ENCODE measurements at regions not wholly inside any gene's neighbourhood (a gene's known extent, or its start where the extent isn't known, plus 50 kb on each side); places are given as distances from the start of the nearest gene placed in this dataset.
"Not testable (repeated sequence)": the region's sequence is repeated elsewhere in the genome, so short reads cannot be mapped to it uniquely, and the experiment has no call there.

GRCh38 chr15:92753591-92753990 is 98.0 kb upstream of the FAM174B start:
- no peak for DNase-seq (ENCODE audit: low read depth, low spot score)

DNA sequence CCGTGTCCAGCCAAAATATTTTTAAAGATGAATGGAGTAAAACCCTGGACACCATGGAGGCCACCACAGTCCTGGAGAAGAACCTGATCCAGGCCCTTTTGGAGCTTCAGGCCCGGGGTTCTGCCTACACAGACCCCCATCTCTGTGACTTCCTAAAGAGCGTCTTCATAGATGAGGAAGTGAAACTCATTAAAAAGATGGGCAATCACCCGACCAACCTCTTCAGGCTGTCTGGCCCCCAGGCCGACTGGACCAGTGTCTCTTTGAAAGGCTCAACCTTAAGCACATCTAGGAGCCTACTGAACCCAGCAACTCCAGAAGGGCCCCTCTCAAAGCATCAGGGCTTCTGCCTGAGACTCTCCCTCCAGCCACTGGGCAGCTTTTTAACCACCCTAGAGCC is 107.9 kb upstream of the FAM174B start:
- DNase-seq (ENCODE audit: low read depth, low spot score) = no peak

DNA sequence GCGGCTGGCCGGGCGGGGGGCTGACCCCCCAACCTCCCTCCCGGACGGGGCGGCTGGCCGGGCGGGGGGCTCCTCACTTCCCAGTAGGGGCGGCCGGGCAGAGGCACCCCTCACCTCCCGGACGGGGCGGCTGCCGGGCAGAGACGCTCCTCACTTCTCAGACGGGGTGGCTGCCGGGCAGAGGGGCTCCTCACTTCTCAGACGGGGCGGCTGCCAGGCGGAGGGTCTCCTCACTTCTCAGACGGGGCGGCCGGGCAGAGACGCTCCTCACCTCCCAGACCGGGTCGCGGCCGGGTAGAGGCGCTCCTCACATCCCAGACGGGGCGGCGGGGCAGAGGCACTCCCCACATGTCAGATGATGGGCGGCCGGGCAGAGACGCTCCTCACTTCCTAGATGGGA is 112.6 kb upstream of the FAM174B start:
- DNase-seq (ENCODE audit: low read depth, low spot score) = not testable (repeated sequence)

GRCh38 chr15:92770641-92771040 is 115.1 kb upstream of the FAM174B start:
- DNase-seq (ENCODE audit: low read depth, low spot score) = no peak

DNA sequence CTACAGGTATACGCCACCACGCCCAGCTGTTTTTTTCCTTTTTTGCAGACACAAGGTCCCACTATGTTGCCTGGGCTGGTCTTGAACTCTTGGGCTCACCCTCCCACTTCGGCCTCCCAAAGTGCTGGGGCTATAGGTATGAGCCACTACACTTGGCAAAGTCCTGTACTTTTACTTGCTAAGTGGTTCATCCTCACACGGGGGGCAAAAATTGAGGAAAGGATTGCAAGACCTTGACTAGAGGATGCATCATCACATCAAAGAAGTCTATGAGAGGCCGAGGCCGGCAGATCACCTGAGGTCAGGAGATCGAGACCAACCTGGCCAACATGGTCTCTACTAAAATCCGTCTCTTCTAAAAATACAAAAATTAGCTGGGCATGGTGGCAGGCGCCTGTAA is 116.5 kb upstream of the FAM174B start:
- no peak for DNase-seq (ENCODE audit: low read depth, low spot score)

- DNase-seq (ENCODE audit: low read depth, low spot score) = no peak
These were observed 117.2 kb upstream of the FAM174B start for GRCh38 chr15:92772626-92773244.

DNA sequence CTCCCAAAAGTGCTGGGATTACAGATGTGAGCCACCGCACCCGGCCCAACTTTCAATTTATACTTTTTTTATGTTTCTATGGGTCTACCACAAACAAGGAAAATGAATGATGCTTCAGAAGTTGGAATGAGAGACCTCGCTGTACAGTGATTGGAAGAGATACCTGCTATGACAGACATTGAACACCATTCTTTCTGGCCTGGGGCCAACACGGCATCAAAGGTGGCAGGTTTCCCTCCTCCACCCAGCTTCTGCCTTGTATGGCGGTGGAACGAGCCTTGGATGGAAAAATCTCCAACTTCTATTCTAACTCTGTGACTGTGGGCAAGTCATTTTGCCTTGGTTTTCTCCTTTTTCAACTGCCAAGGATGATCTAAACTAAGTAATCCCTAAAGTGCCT is 117.8 kb upstream of the FAM174B start:
- no peak for DNase-seq (ENCODE audit: low read depth, low spot score)

DNA sequence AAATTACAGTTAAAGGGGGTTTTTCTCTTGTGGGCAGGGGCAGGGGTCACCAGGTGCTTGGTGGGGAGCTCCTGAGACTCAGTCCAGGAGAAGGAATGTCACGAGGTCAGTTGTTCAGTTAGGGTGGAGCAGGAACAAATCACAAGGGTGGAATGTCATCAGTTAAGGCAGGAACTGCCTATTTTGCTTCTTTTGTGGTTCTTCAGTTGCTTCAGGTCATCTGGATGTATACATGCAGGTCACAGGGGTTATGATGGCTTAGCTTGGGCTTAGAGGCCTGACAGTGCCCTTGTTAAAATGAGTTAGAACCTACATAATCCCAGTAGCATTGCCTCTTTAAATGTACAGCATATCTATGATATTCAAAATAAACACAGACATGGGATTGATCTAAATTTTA is 120.2 kb upstream of the CHD2 start:
- DNase-seq (ENCODE audit: low read depth, low spot score) = no peak

DNA sequence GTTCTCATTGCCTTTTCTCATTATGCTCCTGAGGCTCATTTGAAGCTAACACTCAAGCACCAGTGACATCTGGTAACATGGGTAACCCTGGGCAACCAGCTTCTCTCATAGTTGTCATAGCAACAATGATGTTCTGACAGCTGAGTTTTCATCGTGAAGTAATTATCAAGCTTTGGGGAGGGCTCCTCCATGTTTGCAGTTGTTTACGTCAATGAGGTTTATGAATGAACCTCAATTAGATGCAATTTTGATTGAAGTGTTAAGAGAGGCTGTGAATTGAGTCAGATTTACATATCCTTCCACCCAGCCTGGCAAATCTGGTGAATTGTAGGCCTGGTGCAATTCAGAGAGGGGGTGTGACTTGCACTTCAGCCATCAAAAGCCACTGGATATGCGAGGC is 119.3 kb upstream of the CHD2 start:
- DNase-seq (ENCODE audit: low read depth, low spot score) = no peak

DNA sequence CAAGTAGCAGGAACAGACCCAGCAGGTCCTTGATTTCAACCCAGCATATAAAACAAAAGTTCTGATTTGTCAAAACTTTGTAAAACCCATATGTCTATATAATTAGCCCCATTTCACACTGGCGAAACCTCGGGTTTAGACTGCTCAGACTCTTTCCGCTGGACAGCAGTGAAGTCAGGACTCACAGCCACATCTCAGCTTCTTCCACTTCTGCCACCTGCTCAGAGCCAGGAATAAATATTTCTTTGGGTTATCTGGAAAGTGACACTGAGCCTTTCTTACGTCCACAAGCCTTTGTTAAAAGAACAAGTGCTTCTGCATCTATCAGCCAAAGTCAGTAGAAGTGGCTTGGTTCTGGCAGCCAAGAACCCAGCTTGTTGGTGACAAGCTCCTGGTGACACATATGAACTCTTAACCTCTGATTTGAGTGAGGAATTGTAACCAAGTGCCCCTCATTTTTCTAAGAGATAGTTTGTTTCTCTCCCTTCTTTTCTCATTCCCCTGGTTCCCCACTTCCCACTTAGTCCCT is 118.1 kb upstream of the CHD2 start:
- DNase-seq (ENCODE audit: low read depth, low spot score) = no peak

DNA sequence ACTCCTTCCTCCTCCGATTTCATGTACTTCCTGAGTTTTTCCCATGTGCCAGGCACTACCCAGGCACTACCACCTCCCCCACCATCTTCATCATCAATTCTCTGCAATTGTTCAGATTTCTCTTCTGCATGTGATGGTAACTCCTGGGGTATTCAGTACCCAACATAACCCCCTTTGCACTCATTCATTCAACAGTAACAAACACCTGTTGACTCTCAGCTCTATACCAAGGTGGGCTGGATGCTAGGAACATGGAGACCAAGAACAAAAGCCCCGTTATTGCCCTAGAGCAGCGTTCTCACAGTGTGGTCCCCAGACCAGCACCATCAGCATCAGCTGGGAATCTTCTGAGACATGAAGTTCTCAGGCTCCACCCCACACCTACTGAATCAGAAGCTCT is 113.0 kb upstream of the CHD2 start:
- DNase-seq (ENCODE audit: low read depth, low spot score) = no peak

DNA sequence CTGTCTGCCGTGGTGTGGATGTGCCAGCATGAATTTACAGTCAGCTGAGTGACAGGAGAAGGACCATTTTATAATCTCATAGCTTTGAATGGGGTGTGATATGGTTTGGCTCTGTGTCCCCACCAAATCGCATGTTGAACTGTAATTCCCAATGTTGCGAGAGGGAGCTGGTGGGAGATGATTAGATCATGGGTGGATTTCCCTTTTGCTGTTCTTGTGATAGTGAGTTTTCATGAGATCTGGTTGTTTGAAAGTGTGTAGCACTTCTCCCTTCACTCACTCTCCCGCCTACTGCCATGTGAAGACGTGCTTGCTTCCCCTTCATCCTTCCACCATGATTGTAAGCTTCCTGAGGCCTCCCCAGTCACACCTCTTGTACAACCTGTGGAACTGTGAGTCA is 111.9 kb upstream of the CHD2 start:
- DNase-seq (ENCODE audit: low read depth, low spot score) = no peak

DNA sequence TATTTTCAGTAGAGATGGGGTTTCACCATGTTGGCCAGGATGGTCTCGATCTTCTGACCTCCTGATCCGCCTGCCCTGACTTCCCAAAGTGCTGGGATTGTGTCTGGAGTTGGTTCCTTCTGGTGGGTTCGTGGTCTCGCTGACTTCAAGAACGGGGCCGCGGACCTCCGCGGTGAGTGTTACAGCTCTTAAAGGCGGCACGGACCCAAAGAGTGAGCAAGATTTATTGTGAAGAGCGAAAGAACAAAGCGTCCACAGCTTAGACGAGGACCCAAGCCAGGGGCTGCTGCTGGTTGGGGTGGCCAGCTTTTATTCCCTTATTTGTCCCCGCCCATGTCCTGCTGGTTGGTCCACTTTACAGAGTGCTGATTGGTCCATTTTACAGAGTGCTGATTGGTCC is 111.3 kb upstream of the CHD2 start:
- not testable (repeated sequence) for DNase-seq (ENCODE audit: low read depth, low spot score)

DNA sequence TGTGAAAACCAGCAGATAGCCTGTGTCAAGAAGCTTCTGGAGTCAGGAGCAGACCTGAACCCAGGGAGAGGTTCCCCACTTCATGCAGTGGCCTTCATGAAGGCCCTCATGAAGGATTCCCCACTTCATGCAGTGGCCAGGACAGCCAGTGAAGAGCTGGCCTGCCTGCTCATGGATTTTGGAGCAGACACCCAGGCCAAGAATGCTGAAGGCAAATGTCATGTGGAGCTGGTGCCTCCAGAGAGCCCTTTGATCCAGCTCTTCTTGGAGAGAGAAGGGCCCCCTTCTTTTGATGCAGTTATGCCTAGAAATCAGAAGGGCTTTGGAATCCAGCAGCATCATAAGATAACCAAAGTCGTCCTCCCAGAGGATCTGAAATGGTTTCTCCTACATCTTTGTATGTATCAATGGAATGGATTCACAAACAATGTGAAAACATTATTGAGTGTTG is 103.9 kb upstream of the CHD2 start:
- no peak for DNase-seq (ENCODE audit: low read depth, low spot score)

DNA sequence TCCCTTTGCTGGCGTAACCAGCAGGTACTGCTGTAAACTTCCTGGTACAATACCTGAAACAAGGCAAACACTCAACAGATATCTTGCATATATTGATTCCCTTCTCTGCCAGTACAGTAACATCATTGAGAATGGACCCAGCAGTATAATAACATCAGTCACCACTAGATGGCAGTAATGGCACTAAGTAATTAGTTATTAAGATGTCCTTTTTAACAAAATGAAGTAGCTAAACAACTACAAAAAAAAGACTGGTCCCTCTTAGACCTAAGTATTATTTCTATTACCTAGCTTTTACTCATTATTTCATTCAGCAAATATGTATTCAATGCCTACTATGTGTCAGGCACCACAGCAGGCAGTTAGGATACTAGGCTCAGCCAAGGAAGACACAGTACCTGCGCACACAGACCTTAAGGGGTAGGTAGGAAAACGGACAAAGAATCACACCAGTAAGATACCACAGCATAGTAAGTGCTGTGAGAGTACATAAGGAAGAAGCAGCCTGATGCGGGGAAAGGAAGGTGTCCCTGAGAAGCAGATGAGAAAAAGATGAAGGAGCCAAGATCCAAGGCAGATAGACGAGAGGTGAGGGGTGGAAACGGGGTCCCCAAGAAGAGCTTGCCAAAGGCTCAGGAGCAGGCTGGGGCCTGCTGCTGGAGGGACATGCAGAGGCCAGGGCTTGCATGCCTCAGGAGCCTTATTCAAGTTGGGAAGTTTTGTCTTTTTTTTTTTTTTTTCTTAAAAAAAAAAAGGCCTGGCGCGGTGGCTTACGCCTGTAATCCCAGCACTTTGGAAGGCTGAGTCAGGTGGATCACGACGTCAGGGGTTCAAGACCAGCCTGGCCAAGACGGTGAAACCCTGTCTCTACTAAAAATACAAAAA is 102.7 kb upstream of the CHD2 start:
- DNase-seq (ENCODE audit: low read depth, low spot score) = no peak

DNA sequence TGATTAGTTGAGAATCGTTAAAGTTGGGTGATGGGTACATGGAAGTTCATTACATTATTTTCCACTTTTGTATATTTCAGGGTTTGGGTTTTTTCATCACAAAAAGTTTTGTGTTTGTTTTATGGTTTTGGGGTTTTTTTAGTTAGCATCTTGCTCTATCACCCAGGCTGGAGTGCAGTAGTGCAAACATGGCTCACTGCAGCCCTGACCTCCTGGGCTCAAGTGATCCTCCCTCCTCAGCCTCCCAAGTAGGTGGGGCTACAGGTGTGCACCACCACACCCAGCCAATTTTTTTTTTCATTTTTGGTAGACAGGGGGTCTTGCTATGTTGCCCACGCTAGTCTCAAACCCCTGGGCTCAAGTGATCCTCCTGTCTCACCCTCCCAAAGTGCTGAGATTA is 100.1 kb upstream of the CHD2 start:
- no peak for DNase-seq (ENCODE audit: low read depth, low spot score)

GRCh38 chr15:92800416-92801055 is 99.6 kb upstream of the CHD2 start:
- not testable (repeated sequence) for DNase-seq (ENCODE audit: low read depth, low spot score)

DNA sequence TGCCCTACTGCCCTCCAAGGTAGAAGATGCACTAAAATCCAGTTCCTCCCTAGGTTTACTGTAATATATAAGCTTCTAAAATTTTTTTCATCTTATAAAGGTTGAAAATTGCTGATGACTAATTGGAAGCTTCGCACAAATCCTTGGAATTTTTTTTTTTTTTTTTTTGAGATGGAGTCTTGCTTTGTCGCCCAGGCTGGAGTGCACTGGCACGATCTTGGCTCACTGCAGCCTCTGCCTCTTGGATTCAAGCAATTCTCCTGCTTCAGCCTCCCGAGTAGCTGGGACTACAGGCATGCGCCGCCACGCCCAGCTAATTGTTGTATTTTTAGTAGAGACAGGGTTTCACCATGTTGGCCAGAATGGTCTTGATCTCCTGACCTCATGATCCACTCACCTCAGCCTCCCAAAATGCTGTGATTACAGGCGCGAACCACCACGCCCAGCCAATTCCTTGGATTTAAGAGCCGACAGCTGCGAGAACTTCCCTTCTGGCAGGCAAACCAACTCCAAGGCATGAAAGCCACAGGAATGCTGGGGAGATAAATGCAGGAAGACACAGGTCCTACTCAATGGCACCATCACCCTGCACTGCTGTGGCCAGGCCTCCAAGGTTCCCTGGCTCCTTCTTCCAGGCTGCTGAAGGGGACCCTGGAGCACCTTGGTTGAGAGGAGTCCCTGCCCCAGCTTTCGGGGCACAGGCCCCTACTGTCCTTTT is 98.9 kb upstream of the CHD2 start:
- not testable (repeated sequence) for DNase-seq (ENCODE audit: low read depth, low spot score)

DNA sequence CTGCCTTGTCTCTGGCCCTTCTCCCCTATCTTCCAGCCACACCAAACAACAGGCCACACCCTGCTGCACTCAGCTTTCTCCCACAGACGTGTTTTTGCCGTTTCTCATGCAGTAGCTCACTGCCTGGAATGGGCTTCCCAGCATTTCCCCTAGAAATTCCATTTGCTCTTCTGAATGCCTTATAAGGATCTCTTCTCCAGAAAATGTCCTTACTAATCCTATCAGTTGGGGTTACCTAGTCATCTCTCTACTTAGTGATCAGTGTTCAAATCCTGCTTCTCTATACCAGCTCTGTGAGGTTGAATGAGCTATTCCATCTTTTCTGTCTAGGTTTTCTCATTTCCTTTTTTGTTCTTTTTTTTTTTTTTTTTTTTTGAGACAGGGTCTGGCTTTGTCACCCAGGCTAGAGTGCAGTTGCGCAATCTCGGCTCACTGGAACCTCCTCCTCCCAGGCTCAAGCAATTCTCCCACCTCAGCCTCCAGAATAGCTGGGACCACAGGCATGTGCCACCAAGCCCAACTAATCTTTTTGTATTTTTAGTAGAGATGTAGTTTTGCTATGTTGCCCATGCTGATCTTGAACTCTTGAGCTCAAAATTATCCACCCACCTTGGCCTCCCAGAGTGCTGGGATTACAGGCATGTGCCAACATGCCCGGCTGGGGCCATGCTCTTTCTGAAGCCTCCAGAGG is 98.2 kb upstream of the CHD2 start:
- no peak for DNase-seq (ENCODE audit: low read depth, low spot score)

DNA sequence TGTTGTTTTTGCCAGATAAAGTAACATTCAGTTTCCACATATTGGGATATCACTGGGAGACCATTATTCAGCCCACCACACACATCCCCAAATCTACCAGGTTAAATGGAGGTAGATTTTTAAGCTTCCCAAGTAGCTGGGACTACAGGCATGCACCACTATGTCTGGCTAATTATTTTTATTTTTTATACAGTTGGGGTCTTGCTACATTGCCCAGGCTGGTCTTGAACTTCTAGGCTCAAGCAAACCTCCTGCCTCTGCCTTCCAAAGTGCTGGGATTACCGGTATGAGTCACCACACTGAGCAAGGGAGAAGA is 96.6 kb upstream of the CHD2 start:
- no peak for DNase-seq (ENCODE audit: low read depth, low spot score)

DNA sequence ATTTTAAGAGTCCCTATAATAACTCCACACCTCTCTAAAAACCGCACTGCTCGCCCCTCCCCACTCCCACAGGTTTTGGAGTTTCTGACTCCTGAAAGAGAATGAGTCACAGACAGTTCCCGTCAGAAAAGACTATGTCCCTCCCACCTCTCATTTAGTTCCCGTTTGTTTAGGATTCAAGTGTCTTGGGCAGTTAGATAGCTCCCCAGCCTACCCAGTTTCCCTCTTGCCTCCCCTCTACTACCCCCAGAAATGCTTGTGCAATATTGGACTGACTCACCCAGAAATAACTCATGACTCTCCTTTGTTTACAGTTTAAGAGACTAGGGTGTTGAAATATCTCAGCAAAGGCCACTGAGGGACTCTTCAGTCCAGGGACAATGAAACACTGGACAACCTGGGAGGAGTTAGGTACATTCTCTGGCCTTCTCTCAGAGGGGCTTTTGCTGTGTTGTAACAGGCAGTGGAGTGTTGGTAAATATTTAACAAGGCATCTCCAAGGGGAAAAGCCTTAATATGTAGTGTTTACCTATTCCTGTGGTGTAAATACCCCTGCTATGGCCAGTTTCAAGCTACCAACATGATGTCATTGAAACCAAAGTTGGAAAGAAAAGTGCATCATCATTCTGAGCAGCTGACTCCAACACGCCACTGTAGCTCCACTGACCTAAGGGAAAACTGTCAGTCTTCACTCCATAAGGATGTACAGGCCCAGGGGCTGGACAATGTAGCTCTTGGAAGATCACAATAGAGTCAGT is 96.1 kb upstream of the CHD2 start:
- no peak for DNase-seq (ENCODE audit: low read depth, low spot score)

Measured in iPS DF 19.7 (cell line).